HTR-8/SVneo (cell line): ENCODE measurements at regions not wholly inside any gene's neighbourhood (a gene's known extent, or its start where the extent isn't known, plus 50 kb on each side); places are given as distances from the start of the nearest gene placed in this dataset.
A peak's percentile ranks its signal among the peaks of the same experiment; 100 is the strongest.
"Not testable (repeated sequence)": the region's sequence is repeated elsewhere in the genome, so short reads cannot be mapped to it uniquely, and the experiment has no call there.

ENCODE experiments used
- DNase-seq: peaks from one replicate; pipeline ENCODE4 v3.0.0; 2011; ENCODE audit warnings: low spot score, mixed read lengths; ENCODE audit not compliant: insufficient read length
- FAIRE-seq: peaks from 2 replicates; lab custom pipeline; 2011; peaks lifted over from hg19 to GRCh38; lab: Jason Lieb, UNC

DNA sequence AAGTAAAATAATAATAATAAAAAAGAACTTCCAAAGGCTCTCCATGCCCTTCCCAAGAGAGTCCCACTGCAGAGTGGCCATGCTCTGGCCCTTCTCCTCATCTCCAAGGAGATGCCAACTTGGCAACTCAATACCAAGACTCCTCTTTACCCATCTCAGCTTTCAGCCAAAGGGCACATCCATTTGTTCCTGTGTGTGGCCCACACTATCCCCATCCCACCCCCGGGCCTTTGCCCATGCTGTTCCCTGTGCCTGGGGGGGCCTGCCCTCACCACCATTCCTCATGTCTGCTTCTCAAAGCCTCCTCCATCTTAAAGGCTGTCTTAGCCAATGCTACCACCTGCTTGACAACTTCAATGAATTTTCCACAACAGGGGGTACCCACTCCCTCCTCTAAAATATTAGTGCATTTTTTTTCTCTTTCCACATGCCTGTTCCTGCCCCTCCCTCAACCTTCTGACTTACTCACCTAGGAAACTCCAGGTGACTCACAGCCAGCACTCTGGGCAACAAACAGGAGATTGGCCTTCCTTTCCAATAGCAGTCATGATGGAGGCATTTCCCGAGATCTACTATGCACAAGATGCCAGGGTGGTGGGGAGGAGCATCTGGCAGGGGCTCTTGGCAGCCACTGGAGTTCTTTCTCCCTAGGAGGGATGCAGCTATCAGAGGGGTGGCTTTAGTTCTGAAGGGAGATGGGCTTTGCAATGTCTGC lies 109.4 kb upstream of the SMAD3 start:
- DNase-seq, result peak; percentile 27
- no peak for FAIRE-seq

DNA sequence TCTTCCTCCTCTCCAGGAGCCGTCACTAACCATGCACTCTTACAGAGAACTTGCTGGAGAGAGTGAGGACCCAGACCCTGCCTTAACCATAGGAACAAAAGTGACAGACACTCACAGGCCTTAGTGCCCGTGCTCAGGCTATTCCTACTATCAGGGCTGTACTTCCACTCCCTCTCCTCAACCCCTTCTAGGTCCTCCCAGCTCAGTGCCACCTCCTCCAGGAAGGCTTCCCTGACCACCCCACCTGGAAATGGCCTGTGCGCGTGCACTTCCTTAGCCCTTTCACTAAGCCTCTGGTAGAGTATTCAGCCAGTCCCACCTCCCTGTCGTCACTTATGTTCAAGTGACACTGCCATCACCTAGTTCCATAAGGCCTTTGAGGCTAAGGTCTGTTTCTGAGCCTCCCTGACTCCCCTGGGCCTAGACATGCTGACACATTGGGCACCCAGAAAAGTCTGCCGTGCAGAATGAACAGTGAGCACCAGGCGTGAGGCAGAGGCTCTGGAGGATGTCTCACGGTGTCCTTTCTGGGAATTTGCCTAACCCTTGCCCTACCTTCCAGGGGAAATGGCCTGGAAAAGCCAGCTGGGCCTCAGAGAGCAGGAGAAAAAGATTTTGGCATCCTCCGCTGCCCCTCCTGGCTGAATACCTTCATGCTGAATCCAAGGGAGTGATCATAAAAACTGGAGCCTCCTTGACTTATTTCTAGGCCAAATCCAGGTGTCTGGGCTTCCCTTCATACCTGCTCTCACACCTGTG lies 108.6 kb upstream of the SMAD3 start:
- FAIRE-seq (no peak), DNase-seq (no peak)

DNA sequence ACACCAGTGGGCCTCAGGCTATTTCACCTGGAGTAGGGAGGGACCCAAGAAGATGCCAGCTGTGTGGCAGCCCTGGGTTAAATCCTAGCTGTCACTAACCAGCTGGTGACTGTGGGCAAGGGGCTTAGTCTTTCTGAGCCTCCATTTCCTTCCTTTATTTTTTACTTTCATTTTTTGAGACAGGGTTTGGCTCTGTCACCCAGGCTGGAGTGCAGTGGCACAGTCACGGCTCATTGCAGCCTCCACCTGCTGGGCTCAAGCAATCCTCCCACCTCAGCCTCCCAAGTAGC lies 108.0 kb upstream of the SMAD3 start:
- FAIRE-seq (no peak), DNase-seq (no peak)

GRCh38 chr15:66959066-66959465 lies 106.3 kb upstream of the SMAD3 start:
- DNase-seq, result no peak
- no peak for FAIRE-seq

- DNase-seq, result no peak
- FAIRE-seq, result no peak
Measured at GRCh38 chr15:66959875-66960274, 105.5 kb upstream of the SMAD3 start.

GRCh38 chr15:66960519-66960918 lies 104.9 kb upstream of the SMAD3 start:
- no peak for FAIRE-seq

GRCh38 chr15:66961407-66961884 lies 104.0 kb upstream of the SMAD3 start:
- DNase-seq (no peak), FAIRE-seq (no peak)

More at GRCh38 chr15:66960519-66960918, 104.9 kb upstream of the SMAD3 start:
- no peak for DNase-seq

- FAIRE-seq (no peak), DNase-seq (no peak)
Measured at GRCh38 chr15:66961901-66962300, 103.5 kb upstream of the SMAD3 start.

GRCh38 chr15:66962522-66962921 lies 102.9 kb upstream of the SMAD3 start:
- DNase-seq (no peak), FAIRE-seq (no peak)

- FAIRE-seq, result no peak
- no peak for DNase-seq
Measured at GRCh38 chr15:66963084-66963483, 102.3 kb upstream of the SMAD3 start.

DNA sequence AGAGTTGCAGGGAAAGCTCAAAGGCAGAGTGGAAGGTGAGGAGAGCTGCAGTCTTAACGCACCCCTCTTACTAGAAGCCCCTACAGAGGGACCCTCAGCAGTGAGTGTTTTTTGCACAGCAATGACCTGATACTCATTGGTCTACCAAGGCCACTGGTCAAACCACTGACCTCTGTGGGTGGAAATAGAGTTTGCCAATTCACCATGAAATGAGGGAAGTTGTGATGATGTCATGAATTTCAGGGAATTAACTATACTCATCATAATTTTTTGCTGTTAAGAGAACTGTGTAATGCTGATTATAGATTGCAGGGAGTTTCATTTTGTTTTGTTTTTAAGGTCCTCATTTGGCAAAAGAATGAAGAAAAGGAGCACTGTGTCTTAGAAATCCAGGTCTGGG lies 101.7 kb upstream of the SMAD3 start:
- no peak for FAIRE-seq

DNA sequence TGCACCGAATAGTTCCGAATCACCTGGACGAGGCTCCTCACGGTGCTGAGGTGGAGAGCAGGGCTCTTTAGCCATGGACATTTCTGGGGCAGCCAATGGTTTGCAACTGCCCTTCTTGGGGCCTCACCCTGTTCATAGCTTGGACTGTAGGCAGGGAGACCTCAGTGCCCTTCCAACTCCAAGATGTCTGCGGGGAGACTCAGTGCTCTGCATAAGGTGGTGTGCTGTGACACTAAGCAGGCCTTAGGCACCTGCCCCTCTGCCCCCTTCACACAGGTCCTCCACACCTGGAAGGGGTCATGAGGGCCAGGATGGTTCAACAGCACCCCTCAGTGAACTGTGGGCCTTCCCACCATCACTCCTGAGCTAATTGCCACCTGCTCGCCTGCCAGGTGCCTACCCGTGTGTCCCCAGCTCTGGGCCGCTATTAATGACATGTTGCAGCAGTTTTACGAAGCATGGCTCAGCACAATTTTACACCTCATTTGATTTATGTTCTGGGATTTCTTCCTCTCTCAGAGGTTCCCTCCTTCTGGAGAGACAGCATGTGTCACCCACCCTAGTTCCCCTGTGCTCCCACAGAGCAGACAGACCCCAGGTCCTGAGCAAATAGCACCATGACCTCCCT lies 101.2 kb upstream of the SMAD3 start:
- DNase-seq (no peak), FAIRE-seq (no peak)

More for the DNA sequence above, 101.7 kb upstream of the SMAD3 start:
- no peak for DNase-seq

DNA sequence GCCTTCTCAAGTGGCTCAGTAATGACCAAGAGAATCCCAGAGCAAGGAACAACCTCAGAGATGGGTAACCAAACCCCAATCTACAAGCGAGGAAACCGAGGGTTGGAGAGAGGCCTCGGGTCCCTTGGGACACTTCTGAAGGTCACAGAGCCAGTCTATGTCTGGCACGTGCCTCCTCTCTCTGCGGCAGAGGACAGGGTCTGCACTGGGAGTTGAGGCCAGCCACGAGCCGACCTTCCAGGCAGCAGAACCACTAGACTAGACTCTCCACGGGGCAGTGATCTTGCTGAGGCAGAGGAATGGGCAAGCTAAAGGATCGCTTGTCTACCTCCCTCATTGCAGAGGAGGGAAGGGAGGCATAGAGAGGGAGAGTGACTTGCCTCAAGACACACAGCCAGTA lies 100.6 kb upstream of the SMAD3 start:
- DNase-seq (no peak), FAIRE-seq (no peak)

DNA sequence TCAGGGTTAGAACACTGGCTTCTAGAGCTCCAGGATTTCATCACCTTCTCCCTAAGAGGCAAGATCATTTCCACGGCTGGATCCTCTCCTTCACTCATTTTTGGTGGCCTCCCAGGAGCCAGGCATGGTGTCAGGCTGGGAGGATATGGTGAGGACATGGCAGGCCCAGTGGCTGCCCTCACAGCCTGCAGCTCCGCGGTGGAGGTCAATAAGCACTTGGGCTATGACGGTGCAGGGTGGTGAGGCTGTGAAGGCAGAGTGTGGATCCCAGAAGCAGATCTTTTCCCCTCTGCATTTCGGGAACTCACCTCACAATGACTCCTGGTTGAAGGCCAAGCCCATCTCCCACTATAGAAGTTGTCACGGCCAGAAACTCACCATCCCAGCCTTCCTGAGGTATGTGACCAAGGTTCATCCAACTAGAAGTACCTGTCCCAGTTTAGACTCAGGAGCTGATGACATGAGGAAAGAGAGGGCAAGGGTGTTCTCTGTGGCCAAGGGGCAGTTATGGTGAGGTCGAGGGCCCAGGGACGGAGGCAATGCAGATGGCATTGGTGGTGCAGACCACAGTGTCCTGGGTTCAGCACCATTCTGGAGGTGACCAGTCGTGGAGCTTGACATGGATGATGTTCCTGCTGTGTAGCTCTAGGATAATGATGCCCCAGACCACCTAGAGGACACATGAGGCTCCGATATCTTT lies 100.1 kb upstream of the SMAD3 start:
- DNase-seq (no peak), FAIRE-seq (no peak)

- no peak for DNase-seq
- FAIRE-seq, result no peak
Measured at GRCh38 chr15:66966256-66966655, 99.1 kb upstream of the SMAD3 start.

GRCh38 chr15:66968806-66969596 lies 96.4 kb upstream of the SMAD3 start:
- DNase-seq, result no peak
- FAIRE-seq, result no peak

GRCh38 chr15:66974131-66974530 lies 91.3 kb upstream of the SMAD3 start:
- not testable (repeated sequence) for FAIRE-seq, DNase-seq

GRCh38 chr15:66976106-66976640 lies 89.2 kb upstream of the SMAD3 start:
- not testable (repeated sequence) for DNase-seq, FAIRE-seq

DNA sequence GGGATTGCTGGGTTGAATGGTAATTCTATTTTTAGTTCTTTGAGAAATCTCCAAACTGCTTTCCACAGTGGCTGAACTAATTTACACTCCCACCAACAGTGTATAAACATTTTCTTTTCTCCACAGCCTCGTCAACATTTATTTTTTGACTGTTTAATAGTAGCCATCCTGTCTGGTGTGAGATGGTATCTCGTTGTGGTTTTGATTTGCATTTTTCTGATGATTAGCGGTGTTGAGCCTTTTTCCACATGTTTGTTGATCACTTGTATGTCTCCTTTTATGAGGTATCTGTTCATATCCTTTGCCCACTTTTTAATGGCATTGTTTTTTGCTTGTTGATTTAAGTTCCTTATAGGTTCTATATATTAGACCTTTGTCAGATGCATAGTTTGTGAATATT lies 85.1 kb upstream of the SMAD3 start:
- FAIRE-seq, DNase-seq: not testable (repeated sequence)

- DNase-seq (no peak), FAIRE-seq (no peak)
Measured at GRCh38 chr15:66981771-66982170, 83.6 kb upstream of the SMAD3 start.
